Fibroblast of the conjunctiva (primary cell): ENCODE measurements at regions not wholly inside any gene's neighbourhood (a gene's known extent, or its start where the extent isn't known, plus 50 kb on each side); places are given as distances from the start of the nearest gene placed in this dataset.
"Not testable (repeated sequence)": the region's sequence is repeated elsewhere in the genome, so short reads cannot be mapped to it uniquely, and the experiment has no call there.

Source experiments
- DNase-seq: peaks from one replicate; pipeline ENCODE4 v3.0.0-alpha.2; 2010; ENCODE audit warnings: low read depth

DNA sequence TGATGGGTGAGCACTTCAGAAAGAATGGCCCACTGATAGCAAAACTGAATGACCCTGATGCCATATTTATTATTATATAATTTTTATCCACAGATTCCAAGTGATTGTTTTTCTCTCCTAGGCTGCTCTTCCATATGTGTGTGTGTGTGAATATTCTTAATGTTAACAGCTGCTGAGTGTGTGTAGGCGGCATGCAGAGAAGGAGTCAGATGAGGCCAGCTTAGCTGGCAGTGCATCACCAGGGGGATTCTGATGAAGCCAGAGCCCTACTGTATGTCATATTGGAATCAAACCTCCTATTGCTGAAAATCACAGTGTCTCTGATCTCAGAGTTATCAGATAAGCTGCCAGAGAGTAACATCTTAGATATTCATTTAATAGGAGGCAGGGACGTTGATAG, 177.1 kb downstream of the DMAC1 start:
- no peak for DNase-seq

DNA sequence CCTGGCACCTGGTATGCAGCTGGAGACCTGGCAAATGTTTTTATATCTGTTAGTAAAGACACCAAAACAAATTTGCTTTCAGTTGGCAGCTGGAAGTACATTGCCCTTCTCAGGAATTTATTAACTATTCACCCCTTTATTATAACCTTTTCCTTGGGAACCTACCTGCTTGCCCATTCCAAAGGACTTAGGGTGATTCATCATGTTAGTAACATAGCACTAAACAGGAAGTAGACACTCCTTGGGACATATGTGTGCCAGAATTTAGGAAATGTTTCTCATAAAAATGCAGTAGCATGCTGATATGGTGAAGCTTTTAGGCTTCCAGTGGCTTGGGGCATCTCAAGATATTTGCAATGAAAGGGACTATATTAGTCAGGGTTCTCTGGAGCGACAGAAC, 184.2 kb downstream of the DMAC1 start:
- no peak for DNase-seq

- no peak for DNase-seq
These were observed 185.6 kb downstream of the DMAC1 start for GRCh38 chr9:7613931-7614330.

DNA sequence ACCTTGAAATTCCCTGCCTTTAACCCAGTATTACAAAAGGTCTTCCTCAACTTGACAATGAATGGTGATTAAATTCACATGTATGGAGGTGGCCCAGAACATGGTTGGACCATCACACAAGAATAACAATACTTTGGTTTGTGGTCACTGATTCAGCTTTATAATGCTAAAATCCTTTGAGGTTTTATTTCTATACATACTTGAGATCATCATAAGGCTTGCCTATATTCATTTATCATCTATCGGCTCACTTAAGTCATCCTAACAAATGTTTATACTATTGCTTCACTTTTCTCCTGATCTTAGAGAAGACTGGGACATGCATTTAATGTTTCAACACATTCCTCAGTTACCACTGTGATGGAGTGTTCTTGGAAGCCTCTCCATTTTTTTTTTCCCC, 191.3 kb downstream of the DMAC1 start:
- DNase-seq: no peak

- no peak for DNase-seq
These were observed 192.2 kb downstream of the DMAC1 start for GRCh38 chr9:7607421-7607820.

GRCh38 chr9:7606591-7606990, 193.0 kb downstream of the DMAC1 start:
- DNase-seq: no peak

- DNase-seq: no peak
These were observed 197.8 kb downstream of the DMAC1 start for GRCh38 chr9:7601739-7602138.

DNA sequence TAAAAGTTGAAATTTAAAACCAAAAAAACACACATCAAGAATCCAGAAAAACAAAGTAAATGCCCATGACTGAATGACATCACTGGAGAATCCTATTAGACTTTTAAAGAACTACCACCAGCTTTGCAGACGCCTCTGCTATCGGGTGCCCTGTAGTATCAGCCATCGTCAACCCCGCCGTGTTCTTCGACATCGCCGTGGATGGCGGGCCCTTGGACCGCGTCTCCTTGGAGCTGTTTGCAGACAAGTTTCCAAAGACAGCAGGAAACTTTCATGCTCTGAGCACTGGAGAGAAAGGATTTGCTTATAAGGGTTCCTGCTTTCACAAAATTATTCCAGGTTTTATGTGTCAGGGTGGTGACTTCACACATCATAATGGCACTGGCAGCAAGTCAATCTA, 201.9 kb downstream of the DMAC1 start:
- DNase-seq: no peak

- no peak for DNase-seq
These were observed 207.0 kb downstream of the DMAC1 start for GRCh38 chr9:7592321-7593316.

GRCh38 chr9:7591501-7591900, 208.1 kb downstream of the DMAC1 start:
- DNase-seq: no peak

DNA sequence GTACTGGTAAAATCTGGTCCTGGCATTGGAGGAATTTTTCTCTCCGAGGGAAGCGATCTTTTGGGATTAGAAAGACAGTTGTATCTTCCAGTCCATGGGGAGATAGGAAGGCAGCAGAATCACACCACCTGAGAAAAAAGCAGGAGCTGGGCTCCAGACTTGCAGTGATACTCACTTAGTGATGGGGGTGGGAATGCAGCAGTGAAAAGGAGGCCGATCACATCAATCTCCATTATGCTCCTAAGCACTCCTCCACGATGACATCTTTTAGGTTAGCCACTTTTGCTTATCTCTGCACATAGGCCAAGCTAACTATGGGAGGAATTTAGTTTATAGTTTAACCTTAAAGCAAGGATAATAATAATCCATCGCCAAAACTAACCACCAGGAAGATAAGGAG, 219.0 kb downstream of the DMAC1 start:
- DNase-seq: no peak

DNA sequence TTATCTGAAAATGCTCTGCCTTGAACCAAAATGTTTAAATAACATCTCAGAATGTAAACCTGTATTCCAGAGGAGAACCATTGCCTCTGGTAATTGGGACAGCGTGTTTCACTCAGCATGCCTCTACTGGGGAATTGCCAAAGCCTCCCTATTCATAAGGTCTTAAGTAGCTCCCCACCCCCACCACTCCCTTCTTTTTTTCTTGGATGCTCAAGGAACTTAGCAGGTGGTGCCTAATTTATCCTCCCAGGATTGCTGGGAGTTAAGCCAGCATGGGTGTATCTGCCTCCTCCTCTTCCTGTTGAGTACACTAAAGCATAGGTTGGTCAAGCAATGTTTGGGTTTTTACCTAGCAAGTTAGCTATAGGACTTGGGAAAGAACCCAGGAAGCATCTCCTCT, 220.2 kb downstream of the DMAC1 start:
- no peak for DNase-seq

DNA sequence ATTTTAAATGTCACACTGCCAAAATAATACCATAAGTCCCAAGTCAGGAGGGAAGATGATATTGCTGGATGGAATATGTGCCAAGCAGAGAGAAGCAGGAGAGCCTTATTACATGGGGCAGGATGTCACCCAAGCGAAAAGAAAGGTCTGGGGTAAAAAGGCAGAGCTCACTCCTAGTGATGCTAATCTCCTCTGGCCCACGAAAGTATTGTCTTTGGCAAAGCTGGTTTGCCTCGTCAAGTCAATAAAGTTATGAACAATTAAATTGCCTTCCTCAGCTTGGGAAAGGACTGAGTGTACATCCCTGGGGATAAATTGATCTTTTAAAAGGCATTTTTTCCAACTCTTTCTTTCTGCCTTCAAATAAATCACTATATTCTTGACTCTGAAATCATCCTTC, 220.6 kb downstream of the DMAC1 start:
- no peak for DNase-seq

DNA sequence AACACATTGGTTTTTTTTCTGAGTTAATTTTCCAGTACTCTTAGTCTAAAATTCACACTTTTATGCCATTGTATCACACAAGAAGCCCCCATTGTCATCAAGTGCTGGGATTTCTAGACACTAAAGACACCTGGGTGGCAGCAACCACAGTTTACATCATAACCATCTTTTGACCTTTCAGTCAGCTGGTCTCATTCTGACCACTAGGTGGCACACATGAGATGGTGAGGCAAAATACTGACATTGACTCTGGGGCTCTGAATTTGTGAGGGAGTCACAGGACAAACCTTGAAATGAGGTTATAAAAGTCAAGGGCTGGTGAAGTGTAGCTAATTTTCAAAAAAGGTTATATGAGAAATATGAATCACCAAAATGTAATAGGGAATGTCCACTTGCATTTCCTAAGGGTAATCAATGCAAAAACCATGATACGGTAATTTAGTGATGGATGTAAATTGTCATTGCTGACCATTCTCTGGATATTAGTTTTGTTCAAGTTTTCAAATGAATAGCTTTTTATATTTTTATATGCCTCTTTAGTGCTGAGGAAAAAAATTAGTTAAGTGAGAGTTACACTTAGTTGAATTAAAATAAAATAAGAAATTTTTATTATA, 229.4 kb downstream of the DMAC1 start:
- peak; percentile 26 for DNase-seq

- no peak for DNase-seq
These were observed 231.9 kb downstream of the DMAC1 start for GRCh38 chr9:7567687-7568086.

DNA sequence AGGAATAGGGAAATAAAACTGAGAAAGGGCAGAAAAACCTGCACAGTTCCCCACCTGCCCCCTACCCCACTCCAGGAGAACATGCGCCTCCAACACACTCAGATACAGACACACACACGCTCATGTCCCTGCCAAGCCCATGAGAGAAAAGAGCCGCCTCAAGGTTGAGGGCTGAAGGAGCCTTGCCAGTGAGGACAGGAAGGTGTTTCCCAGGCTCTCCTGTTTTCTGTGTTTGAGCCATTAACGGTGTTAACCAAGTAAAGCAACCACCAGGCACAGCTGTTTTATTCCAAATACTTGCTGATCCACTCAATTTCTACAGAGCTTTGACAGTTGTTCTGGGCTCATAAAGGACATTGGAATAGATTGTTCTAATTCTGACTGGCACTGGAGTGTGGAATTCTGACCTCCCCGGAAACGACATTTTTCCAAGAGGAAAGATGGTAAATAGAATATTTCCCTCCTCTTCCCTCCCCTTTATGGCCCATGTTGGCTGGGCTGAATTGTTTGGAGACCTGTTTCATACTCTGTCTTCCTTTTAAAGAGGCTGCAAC, 238.0 kb downstream of the DMAC1 start:
- no peak for DNase-seq

- no peak for DNase-seq
These were observed 238.8 kb downstream of the DMAC1 start for GRCh38 chr9:7560669-7561305.

GRCh38 chr9:7554699-7555098, 244.9 kb downstream of the DMAC1 start:
- DNase-seq: no peak

- DNase-seq: not testable (repeated sequence)
These were observed 246.9 kb downstream of the DMAC1 start for GRCh38 chr9:7552706-7553105.

GRCh38 chr9:7549249-7549648, 250.3 kb downstream of the DMAC1 start:
- no peak for DNase-seq

GRCh38 chr9:7546261-7546660, 253.3 kb downstream of the DMAC1 start:
- no peak for DNase-seq

GRCh38 chr9:7545371-7546165, 254.0 kb downstream of the DMAC1 start:
- no peak for DNase-seq
